ENCODE measurements at regions not wholly inside any gene's neighbourhood (a gene's known extent, or its start where the extent isn't known, plus 50 kb on each side); places are given as distances from the start of the nearest gene placed in this dataset.
A peak's percentile ranks its signal among the peaks of the same experiment; 100 is the strongest.

DNA sequence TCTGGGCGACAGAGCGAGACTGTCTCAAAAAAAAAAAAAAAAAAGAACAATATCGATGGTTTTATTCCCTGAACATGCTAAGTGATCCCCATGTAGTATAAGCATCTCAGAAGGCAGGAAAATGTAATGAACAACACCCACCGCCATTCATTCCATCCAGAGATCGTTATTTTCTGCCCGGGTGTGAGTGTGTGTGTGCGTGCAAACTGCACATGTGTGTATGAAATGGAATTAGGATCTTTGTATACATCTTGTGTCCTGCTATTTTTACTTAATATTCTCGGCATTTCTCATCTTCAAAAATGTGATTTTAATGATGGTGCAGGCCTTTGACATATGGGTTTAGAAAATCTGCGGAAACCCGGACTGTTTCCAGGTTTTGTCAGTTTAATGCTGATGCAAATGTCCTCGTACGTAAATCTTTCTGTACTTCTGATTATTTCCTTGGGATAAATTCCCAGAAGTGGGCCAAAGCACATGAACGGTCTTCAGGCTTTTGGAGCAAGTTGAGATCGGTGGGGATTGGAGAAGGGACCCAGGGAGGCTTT, 254.8 kb downstream of the SEC14L1 start:
- TF ChIP-seq CTCF (IDR thresholded peaks at IDR 0.05; ENCODE audit: borderline replicate concordance), result no peak
- Histone ChIP-seq H3K4me1 (peaks cover 93% of the 10 kb centered on the region), H3K36me3 (no peaks in the 10 kb centered on the region), H3K27me3 (ENCODE audit: low read depth) (no peaks in the 10 kb centered on the region), H3K9me3 (replicated peaks) (no peaks in the 10 kb centered on the region), H3K4me3 (no peak overlapping the region), H3K27ac (replicated peaks) (peak overlapping the region; percentile 90)
- no peak for DNase-seq
- intact Hi-C loops (cut with micrococcal nuclease), result no loop called here

DNA sequence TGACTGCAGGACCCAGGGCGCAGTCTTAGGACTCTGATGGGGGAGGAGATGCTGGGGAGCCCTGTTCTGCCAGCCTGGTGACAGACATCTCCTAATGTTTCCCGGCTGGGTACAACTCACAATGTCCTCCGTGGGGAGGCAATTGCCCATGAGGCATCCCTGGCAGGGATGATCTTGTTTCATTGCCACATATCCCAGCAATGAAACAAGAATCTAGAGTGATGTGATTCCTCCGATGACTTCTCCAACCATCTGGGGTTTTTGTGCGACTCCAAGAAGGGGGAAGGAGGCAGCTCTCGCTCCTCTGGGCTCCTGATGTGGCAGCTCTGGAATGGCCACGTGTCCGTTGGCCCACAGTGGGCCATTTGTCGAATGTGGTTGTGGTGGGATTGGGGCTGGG, 255.8 kb downstream of the SEC14L1 start:
- no peak for TF ChIP-seq CTCF (IDR thresholded peaks at IDR 0.05; ENCODE audit: borderline replicate concordance)
- H3K27me3 ChIP-seq (ENCODE audit: low read depth), result no peaks in the 10 kb centered on the region
- no peaks in the 10 kb centered on the region for H3K9me3 ChIP-seq (replicated peaks)
- H3K36me3 ChIP-seq, result no peaks in the 10 kb centered on the region
- intact Hi-C loops (cut with micrococcal nuclease), result no loop called here
- peaks cover 91% of the 10 kb centered on the region for H3K4me1 ChIP-seq
- DNase-seq, result no peak
- H3K4me3 ChIP-seq, result no peak overlapping the region
- H3K27ac ChIP-seq (replicated peaks), result no peak overlapping the region

GRCh38 chr17:77398274-77398673, 257.5 kb downstream of the SEC14L1 start:
- Histone ChIP-seq H3K4me1 (peaks cover 90% of the 10 kb centered on the region), H3K36me3 (peaks cover 14% of the 10 kb centered on the region), H3K9me3 (replicated peaks) (no peaks in the 10 kb centered on the region), H3K27me3 (ENCODE audit: low read depth) (no peaks in the 10 kb centered on the region), H3K27ac (replicated peaks) (peak overlapping the region; percentile 2), H3K4me3 (no peak overlapping the region)
- TF ChIP-seq CTCF (IDR thresholded peaks at IDR 0.05; ENCODE audit: borderline replicate concordance), result no peak
- intact Hi-C loops (cut with micrococcal nuclease), result no loop called here
- no peak for DNase-seq

DNA sequence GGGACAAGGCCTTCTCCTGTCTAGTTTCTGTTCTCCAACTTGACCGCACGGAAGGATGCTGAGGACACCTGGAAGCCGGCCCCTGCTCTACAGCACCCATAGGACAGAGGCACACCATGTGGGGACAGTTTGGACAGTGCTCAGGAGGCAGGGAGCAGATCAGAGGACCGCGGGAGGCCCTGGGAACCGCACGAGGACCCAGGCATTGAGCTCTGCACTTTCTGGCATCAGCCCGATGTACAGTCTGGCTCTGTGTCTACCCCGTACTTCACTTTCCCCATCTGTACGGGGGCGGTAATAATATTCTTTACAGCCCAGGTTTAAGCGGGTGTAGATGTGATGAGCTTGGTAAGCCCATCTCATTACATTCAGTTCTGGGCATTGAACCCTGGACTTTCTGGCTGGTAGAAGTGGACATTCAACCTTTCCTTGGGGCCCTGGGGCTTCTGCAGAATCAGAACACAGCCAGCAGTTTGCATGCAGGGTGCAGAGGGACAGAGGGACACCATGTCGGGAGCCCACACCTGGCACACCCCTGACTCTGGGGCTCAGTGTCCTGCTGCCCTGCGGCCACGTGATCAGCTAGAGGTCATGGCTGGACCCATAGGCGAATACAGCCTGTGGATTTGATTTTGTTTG, 258.7 kb downstream of the SEC14L1 start:
- Histone ChIP-seq H3K27ac (replicated peaks) (peak overlapping the region; percentile 69), H3K27me3 (ENCODE audit: low read depth) (no peaks in the 10 kb centered on the region), H3K9me3 (replicated peaks) (no peaks in the 10 kb centered on the region), H3K4me1 (peaks cover 90% of the 10 kb centered on the region), H3K4me3 (no peak overlapping the region), H3K36me3 (peaks cover 15% of the 10 kb centered on the region)
- TF ChIP-seq CTCF (IDR thresholded peaks at IDR 0.05; ENCODE audit: borderline replicate concordance), result no peak
- intact Hi-C loops (cut with micrococcal nuclease), result no loop called here
- no peak for DNase-seq

- TF ChIP-seq CTCF (IDR thresholded peaks at IDR 0.05; ENCODE audit: borderline replicate concordance), result peak; percentile 64
- H3K27ac ChIP-seq (replicated peaks), result peak overlapping the region; percentile 69
- H3K36me3 ChIP-seq, result peaks cover 15% of the 10 kb centered on the region
- H3K4me3 ChIP-seq, result peak overlapping the region; percentile 7
- peak; percentile 45 for DNase-seq
- peaks cover 90% of the 10 kb centered on the region for H3K4me1 ChIP-seq
- intact Hi-C loops (cut with micrococcal nuclease), result no loop called here
- H3K9me3 ChIP-seq (replicated peaks), result no peaks in the 10 kb centered on the region
- H3K27me3 ChIP-seq (ENCODE audit: low read depth), result no peaks in the 10 kb centered on the region
Observed at GRCh38 chr17:77400445-77400870, 259.7 kb downstream of the SEC14L1 start.

All from left ventricle myocardium inferior (tissue), 1 donor.